B cell (primary cell): ENCODE measurements at regions not wholly inside any gene's neighbourhood (a gene's known extent, or its start where the extent isn't known, plus 50 kb on each side); places are given as distances from the start of the nearest gene placed in this dataset.

ENCODE experiments used
- EZH2 ChIP-seq: IDR thresholded peaks from 2 replicates; pipeline ENCODE4 v1.6.1; 2012; ENCODE audit warnings: borderline replicate concordance, low read depth, mild to moderate bottlenecking, moderate library complexity, low read length; ENCODE audit not compliant: insufficient read depth, poor library complexity, severe bottlenecking
- TF ChIP-seq, protein P1 (sequence below): fragments of 200-600 bp; IDR thresholded peaks from one replicate; pipeline ENCODE4 v1.8.0; 2022; ENCODE audit warnings: antibody characterized with exemption, mild to moderate bottlenecking

DNA sequence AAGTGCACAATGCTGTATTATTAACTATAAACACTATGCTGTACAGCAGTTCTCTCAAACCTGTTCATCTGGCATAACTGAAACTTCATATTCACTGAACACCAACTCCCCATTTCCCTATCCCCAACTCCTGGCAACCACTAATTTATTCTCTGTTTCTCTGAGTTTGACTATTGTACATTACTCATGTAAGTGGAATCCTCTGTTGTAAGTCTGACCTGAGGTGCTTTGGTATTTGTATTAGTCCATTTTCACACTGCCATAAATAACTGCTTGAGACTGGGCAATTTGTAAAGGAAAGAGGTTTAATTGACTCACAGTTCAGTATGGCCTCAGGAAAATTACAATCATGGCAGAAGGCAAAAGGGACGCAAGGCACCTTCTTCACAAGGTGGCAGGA lies 266.3 kb downstream of the PPP1R3A start:
- TF ChIP-seq EZH2, result no peak
- TF ChIP-seq, protein P1, sequence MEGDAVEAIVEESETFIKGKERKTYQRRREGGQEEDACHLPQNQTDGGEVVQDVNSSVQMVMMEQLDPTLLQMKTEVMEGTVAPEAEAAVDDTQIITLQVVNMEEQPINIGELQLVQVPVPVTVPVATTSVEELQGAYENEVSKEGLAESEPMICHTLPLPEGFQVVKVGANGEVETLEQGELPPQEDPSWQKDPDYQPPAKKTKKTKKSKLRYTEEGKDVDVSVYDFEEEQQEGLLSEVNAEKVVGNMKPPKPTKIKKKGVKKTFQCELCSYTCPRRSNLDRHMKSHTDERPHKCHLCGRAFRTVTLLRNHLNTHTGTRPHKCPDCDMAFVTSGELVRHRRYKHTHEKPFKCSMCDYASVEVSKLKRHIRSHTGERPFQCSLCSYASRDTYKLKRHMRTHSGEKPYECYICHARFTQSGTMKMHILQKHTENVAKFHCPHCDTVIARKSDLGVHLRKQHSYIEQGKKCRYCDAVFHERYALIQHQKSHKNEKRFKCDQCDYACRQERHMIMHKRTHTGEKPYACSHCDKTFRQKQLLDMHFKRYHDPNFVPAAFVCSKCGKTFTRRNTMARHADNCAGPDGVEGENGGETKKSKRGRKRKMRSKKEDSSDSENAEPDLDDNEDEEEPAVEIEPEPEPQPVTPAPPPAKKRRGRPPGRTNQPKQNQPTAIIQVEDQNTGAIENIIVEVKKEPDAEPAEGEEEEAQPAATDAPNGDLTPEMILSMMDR, result no peak
